Epithelial cell of esophagus (primary cell): ENCODE measurements at regions not wholly inside any gene's neighbourhood (a gene's known extent, or its start where the extent isn't known, plus 50 kb on each side); places are given as distances from the start of the nearest gene placed in this dataset.

ENCODE experiments used
- DNase-seq: peaks from one replicate; pipeline ENCODE4 v3.0.0; 2010; ENCODE audit warnings: low read depth
- H3K4me3 ChIP-seq: 2 replicates; pipeline ENCODE4 v1.5.1; 2011; ENCODE audit warnings: mild to moderate bottlenecking, low read length, control low read depth
- CTCF ChIP-seq: IDR thresholded peaks from 2 replicates; pipeline ENCODE4 v1.5.1; 2011; ENCODE audit warnings: low read depth, mild to moderate bottlenecking, low read length, control low read depth, inconsistent platforms; ENCODE audit not compliant: insufficient read depth; ENCODE audit errors: missing control alignments

GRCh38 chr16:62363501-62363900 lies 327.3 kb upstream of the CDH8 start:
- peak; percentile 14 for DNase-seq
- peak; percentile 20 for TF ChIP-seq CTCF

GRCh38 chr16:62353355-62353754 lies 317.1 kb upstream of the CDH8 start:
- no peak for TF ChIP-seq CTCF
- H3K4me3 ChIP-seq: no peak overlapping the region
- no peak for DNase-seq

More at GRCh38 chr16:62363501-62363900, 327.3 kb upstream of the CDH8 start:
- H3K4me3 ChIP-seq: no peak overlapping the region

GRCh38 chr16:62342216-62342615 lies 306.0 kb upstream of the CDH8 start:
- TF ChIP-seq CTCF: no peak
- no peak for DNase-seq
- no peak overlapping the region for H3K4me3 ChIP-seq

- no peak overlapping the region for H3K4me3 ChIP-seq
- no peak for DNase-seq
- no peak for TF ChIP-seq CTCF
Observed at GRCh38 chr16:62335356-62335755, 299.1 kb upstream of the CDH8 start.

GRCh38 chr16:62321606-62322005 lies 285.4 kb upstream of the CDH8 start:
- no peak for DNase-seq
- no peak overlapping the region for H3K4me3 ChIP-seq
- TF ChIP-seq CTCF: no peak

GRCh38 chr16:62298600-62298999 lies 262.4 kb upstream of the CDH8 start:
- DNase-seq: no peak
- no peak for TF ChIP-seq CTCF
- H3K4me3 ChIP-seq: no peak overlapping the region

- no peak overlapping the region for H3K4me3 ChIP-seq
- no peak for TF ChIP-seq CTCF
- no peak for DNase-seq
Observed at GRCh38 chr16:62294213-62294972, 258.2 kb upstream of the CDH8 start.
